NCI-H2196 (cell line): ENCODE measurements at regions not wholly inside any gene's neighbourhood (a gene's known extent, or its start where the extent isn't known, plus 50 kb on each side); places are given as distances from the start of the nearest gene placed in this dataset.

Experiments used
- DNase-seq: peaks from one replicate; lab custom pipeline; 2025; ENCODE audit not compliant: unreplicated experiment; lab: John Stamatoyannopoulos, UW

DNA sequence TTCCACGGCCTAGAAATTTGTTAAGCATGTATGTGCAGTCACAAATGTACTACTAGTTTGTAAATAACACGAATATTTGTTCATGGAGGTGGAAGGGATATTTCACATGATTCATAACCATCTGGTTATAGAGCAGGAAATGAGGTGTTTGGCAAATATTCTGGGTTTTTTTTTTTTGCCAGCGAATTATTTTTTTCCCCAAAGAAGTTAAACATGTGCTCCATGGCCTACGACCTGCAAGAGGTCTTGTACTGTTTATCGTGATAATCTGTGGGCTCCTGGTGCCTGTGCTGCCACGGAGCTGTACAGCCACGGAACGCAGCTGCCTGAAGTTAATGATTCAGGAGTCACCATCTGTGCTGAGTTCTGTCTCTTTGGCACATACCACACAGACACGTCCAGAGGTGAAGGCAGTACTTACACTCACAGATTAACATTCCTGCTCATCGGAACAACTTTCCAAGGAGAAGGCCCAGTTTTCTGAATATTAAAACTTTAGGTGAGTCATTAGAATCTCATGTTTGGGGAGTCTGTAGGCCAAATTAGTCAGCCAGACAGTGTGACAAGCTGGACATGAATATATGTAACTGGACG is 156.3 kb downstream of the TMX1 start:
- no peak for DNase-seq

DNA sequence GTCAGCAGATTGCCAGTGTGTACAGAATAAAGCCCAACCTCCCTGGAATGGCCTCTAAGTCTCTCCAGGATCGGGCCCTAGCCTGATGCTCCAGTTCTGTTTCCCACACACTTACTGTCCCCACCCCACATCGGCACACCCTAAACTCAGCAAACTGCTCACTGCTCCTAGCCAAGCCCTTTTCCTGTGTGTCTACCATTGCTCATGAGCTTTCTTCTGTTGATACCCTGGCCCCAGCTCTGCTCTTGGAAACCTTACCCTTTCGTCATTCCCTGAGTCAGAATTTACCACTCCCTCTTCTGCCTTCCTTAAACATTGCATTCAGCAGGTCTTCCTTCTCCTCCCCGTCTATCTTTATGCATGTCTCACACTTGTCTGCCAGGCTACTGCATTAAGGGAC is 158.9 kb downstream of the TMX1 start:
- DNase-seq, result no peak

DNA sequence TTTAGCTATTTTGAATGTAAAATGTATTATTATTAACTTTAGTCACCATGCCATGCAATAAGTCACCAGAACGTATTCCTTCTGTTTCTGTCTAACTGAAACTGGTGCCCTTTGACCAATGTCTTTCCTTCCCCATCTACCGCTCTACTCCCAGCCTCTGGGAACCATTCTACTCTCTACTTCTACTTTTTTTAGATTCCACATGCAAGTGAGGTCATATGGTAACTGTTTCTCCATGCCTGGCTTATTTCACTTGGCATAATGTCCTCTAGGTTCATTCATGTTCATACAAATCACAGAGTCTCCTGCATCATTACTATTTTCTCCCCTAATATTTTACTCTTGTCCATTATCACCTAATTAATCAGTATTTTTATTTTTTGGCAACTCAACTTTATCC is 160.1 kb downstream of the TMX1 start:
- DNase-seq, result no peak

DNA sequence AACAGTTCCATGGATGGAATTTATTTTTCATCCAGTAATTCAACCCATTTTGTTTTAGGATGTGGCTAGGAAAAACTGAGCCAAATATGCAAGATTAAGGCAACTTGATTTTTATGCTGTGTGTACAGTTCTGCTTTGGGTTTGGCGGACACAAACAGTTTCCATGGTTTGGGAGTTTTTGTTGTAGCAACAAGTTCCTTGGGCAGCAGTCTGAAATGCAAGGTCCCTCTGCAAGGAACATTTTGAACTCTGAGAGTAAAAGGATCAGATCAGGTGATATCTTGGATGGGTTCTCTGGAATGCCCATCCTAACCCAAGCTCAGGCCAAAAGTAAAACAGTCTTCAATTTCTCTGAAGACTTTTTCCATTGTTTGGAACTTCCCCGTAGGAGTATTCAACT is 161.2 kb downstream of the TMX1 start:
- no peak for DNase-seq

DNA sequence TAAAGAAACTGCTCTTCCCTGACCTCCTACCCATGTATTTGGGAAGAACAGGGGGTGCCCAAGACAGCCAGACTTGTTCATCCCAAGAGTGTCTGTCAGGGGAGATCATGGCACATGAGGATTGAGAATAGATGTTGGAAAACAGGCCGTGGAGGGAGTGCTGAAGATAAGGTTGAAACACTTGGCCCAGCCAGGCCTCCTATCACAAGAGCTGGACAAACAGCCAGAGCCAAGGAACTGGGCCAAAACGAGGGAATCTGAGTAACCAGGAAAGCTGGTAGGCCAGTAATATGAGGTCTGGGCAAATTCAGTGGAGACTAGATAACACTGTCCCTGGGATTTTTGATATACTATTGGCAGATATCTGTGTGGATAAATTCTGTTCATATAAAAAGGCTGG is 161.7 kb downstream of the TMX1 start:
- DNase-seq, result no peak

- DNase-seq, result no peak
Measured at GRCh38 chr14:51410897-51411296, 170.8 kb downstream of the TMX1 start.

DNA sequence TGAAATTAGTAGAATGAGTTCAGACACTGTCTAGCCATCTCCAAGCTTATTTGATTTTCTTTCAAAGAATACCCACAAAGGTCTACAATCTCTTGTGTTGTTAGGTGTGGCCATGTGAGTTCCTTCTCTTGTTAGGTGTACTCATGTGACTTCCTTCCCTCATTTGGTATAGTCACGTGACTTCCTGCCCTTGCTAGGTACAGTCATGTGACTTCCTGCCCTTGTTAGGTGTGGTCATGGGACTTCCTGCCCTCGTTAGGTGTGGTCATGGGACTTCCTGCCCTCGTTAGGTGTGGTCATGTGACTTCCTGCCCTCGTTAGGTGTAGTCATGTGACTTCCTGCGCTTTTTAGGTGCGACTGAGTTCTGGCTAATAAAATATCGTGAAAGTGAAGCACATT is 179.6 kb downstream of the TMX1 start:
- DNase-seq, result no peak

GRCh38 chr14:51422704-51423103 is 182.7 kb downstream of the TMX1 start:
- DNase-seq, result no peak

- no peak for DNase-seq
Measured at GRCh38 chr14:51424041-51424440, 184.0 kb downstream of the TMX1 start.

DNA sequence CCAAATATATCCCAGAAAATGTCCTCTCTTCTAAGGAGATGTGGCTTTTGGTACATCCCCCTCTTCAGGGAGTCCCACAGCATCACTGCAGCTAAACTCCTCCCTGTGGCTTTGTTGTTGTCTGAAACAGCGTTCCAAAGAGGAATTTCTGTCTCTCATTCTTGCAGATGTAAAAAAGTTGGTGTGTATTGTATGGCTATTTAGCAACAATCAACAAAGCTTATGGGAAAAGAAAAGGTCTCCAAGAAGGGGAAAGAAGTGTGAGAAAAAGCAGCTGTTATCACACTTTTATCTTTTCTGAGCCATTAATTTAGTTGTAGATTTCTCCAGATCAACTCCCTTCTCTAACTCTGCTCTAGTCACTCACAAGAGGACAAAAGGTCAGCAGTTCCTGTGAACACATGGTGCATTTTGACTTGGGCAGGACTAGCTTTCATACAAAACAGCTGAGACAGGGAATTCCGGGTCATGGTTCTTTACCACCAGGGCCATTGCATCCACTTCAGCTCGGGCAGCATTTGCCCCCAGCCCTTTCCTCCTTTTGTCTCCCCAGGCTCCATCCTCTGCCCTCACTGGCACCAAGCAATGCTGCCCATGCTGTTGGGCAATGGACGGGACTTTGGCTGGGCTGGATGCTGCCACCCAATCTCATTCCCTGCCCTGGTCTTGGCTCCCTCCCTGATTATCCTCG is 184.7 kb downstream of the TMX1 start:
- DNase-seq, result no peak

DNA sequence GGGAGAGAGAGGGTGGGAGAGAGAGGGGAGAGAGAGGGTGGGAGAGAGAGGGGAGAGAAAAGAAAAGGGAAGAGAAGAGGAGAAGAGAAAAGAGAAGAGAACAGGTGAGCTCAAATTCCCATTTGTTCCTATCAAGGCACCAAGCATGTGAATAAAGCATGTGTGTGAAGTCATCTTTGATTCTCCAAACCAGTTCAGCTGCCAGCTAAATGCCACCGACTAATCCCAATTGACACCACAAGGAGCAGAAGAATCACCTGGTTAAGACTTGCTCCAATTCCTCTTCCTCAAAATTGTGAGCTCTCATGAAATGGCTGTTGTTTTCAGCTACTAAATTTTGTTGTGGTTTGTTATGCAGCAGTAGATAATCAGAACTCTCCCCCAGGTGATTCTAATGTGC is 188.9 kb downstream of the TMX1 start:
- no peak for DNase-seq

DNA sequence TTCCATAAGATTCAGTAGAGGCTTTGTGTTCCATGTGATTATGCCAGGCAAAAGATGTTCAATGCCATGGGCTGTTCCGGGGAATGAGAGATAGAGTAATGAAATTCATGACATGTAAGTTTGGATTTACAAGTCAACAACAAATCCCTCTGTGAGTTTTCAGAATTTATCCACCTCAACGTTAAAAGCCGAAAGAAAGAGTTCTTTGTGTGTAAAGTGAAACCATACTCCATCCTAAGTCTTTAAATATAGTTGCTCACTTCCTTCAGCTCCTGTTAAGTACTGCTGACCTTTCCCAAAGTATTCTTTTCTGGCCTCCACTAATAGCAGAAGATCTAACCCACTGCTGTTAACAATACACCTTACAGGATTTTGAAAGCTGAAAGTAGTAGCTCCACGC is 190.0 kb downstream of the TMX1 start:
- DNase-seq, result no peak

DNA sequence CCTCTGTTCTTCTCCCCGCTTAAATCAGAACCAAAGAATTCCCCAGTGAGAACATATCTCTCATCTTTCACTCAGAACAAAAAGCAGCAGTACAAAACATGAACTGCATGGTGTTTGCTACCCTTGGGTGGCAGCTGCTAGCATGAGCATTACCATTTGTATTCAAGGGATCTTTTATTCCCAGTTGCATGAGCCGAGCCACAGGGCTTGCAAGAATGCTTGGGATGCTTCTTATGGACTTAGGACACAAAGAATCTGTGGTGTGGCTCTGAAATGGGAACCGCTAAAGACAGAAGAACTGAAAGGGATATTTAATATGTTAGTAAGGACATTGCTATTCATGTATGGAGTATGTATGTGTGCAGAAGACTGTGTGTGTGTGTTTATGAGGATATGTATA is 190.6 kb downstream of the TMX1 start:
- no peak for DNase-seq

- DNase-seq, result no peak
Measured at GRCh38 chr14:51431033-51431709, 191.1 kb downstream of the TMX1 start.

GRCh38 chr14:51431741-51432140 is 191.7 kb downstream of the TMX1 start:
- DNase-seq, result no peak

- DNase-seq, result no peak
Measured at GRCh38 chr14:51432302-51432948, 192.4 kb downstream of the TMX1 start.

- DNase-seq, result no peak
Measured at GRCh38 chr14:51436630-51437029, 196.6 kb downstream of the TMX1 start.

DNA sequence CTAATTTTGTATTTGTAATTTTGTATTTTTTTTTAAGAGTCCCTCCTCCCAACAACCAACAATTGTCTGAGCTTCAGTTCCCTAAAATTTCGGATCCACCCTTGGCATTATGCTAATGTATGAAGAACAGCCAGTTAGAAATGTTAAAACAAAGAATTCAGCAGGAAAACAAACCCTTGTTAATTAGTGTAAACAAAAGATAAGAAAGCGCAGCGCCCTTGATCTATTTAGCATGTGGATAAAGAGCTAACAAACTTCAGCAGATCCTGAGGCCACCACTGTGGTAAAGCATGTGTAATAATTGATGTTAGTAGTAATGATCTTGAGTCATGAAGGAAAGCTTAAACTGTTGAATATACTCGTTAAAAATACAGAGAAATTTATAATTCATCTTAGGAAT is 199.8 kb downstream of the TMX1 start:
- no peak for DNase-seq

DNA sequence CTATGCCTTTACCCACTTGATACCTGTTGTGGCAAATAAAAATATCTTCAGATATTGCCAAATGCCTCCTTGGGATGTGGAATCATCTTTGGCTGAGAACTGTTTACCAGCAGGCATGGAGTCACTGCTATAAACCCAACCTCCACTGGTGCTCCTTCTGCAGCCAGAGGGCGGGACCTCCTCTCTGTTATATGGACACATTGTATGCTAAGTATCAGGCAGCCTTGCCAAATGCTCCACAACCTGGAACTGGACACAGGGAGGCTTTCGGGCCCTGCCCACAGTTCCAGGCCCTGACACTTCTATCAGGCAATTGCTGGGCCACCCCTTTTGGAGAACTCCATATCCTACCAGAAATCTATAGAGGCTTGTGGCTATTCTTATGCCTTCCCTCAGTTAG is 201.0 kb downstream of the TMX1 start:
- DNase-seq, result no peak

GRCh38 chr14:51442513-51443175 is 202.6 kb downstream of the TMX1 start:
- DNase-seq, result no peak

DNA sequence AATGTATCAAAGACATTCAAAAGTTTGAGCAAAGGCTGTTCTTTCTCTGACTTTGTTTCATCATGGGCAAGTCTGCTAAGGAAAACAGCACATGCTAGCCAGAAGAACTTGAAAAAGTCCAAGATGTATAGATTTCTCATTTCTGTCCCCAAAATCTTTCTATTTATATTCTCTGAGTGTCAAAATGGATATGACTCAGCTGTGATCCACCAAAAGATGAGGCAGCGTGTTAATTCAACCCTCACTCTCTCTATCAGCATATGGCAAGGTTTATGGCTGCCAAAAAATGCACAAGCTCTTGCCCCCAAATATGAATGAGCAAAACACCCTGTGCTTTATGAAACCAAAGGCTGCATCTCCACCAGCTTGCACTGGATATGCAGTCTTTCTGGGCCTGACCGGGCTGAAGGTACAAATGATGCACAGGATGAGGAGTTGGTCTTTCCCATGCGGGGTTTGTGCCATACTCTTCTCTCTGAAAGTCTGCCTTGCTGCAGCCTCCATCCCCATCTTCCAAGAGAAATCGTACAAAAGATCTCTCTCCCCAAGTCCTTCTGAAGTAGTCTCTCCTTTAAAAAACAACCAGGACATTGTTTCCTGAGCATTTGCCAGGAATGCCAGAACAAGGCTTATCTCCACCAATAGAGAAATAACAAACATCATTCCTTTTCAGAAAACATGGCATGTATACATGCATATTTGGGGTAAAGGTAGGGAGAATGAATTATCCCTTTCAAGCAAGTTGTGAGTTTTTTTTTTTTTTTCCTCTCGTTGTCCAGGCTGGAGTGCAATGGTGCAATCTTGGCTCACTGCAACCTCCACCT is 203.4 kb downstream of the TMX1 start:
- DNase-seq, result no peak
